Heart right ventricle (tissue), 16 donors: ENCODE measurements at regions not wholly inside any gene's neighbourhood (a gene's known extent, or its start where the extent isn't known, plus 50 kb on each side); places are given as distances from the start of the nearest gene placed in this dataset.
A peak's percentile ranks its signal among the peaks of the same experiment; 100 is the strongest.

Experiments used
- ATAC-seq, 8 donors: fragments of 200-7000 bp; cut with Tn5 transposase; one replicate each; pipeline ENCODE4 v1.9.1; 2020; ENCODE audit warnings: mild to moderate bottlenecking in 8 of 8, moderate library complexity in 8 of 8, moderate number of reproducible peaks in 1 of 8
- DNase-seq, 2 donors: peaks; one replicate each; pipeline ENCODE4 v3.0.0-alpha.2; 2020
- H3K27ac ChIP-seq, 10 donors: fragments of 200-600 bp; sonication (generic) in 2 of 10; one replicate each; pipeline versions ENCODE4 v1.5.0 to v1.8.0; 2020 to 2022; ENCODE audit warnings: mild to moderate bottlenecking in 3 of 10
- H3K27me3 ChIP-seq, 7 donors: fragments of 200-600 bp; one replicate each; pipeline ENCODE4 v1.8.0; 2021 to 2022; ENCODE audit warnings: mild to moderate bottlenecking in 2 of 7
- H3K36me3 ChIP-seq, 9 donors: fragments of 200-600 bp; sonication (generic) in 1 of 9; one replicate each; pipeline versions ENCODE4 v1.5.0 to v1.8.0; 2020 to 2022; ENCODE audit warnings: mild to moderate bottlenecking in 2 of 9
- H3K4me1 ChIP-seq, 9 donors: fragments of 200-600 bp; sonication (generic) in 1 of 9; one replicate each; pipeline versions ENCODE4 v1.5.0 to v1.8.0; 2020 to 2022; ENCODE audit warnings: mild to moderate bottlenecking in 4 of 9
- H3K4me3 ChIP-seq, 10 donors: fragments of 200-600 bp; sonication (generic) in 2 of 10; one replicate each; pipeline versions ENCODE4 v1.5.0 to v1.8.0; 2020 to 2022; ENCODE audit warnings: mild to moderate bottlenecking in 7 of 10, moderate library complexity in 2 of 10
- H3K9me3 ChIP-seq, 11 donors: fragments of 200-600 bp in 10 of 11; sonication (generic) in 2 of 11; one replicate each; pipeline versions ENCODE4 v1.5.0 to v1.8.0; 2013 to 2022; ENCODE audit warnings: mild to moderate bottlenecking in 2 of 11, control low read depth in 1 of 11, moderate library complexity in 1 of 11
- WGBS, 2 donors: extraction: QIAGEN DNeasy Blood & Tissue Kit; methylation state at CpG; one replicate each; pipeline ENCODE4 v1.1.7; 2013; ENCODE audit warnings: inconsistent platforms in 1 of 2; 5-methylcytosine and 5-hydroxymethylcytosine counted together
- intact Hi-C, 10 donors: fragments of 100-400 bp; cut with DNase I; formaldehyde crosslinking; loops; one replicate each; pipeline versions ENCODE4 v1.11.1 to v1.14.2; 2022
- TF ChIP-seq, protein P1 (sequence below), 9 donors: fragments of 200-600 bp; sonication (generic) in 2 of 9; IDR thresholded peaks; one replicate each; pipeline versions ENCODE4 v1.5.0 to v1.8.0; 2021 to 2022; ENCODE audit warnings: antibody characterized with exemption in 9 of 9, mild to moderate bottlenecking in 5 of 9, moderate library complexity in 1 of 9
- donor health status: Arrhythmogenic right ventricular cardiomyopathy.
- donor health status: ischemic (EF 13 %, LVEDD 7.1; RV severe dilation, severe dysfunction).
- donor health status: healthy with polysubstance abuse.
- donor health status: DM: no; HTN: yes; CAD: no.
- donor health status: DM: no; HTN: no; CAD: no.
- donor health status: ischemic (EF 25% LVEDD 6.9; RV normal size, moderate dysfunction).
- donor health status: ischemic (EF 25% LVEDD 5.7; RV mildly dilated, moderate dysfunction).
- donor health status: healthy.
- donor health status: DM: yes; HTN: yes; CAD: no.
- donor health status: Ischemic cardiomyopathy.
- donor health status: ischemic (EF 35%, LVEDD 5.7; RV mildly dilated, moderate dysfunction).
- donor health status: nonischemic (EF 11% LVEDD 7.7; RV severe dilation, severe dysfunction).
- donor health status: DM: yes; HTN: yes; CAD: no.
- donor health status: PGD.
- donor health status: ischemic (EF 29% LVEDD 5.4; RV normal size, mild dysfunction).
- donor health status: nonischemic (EF 23%, LVEDD 6.1; RV moderate dilation, normal function).

DNA sequence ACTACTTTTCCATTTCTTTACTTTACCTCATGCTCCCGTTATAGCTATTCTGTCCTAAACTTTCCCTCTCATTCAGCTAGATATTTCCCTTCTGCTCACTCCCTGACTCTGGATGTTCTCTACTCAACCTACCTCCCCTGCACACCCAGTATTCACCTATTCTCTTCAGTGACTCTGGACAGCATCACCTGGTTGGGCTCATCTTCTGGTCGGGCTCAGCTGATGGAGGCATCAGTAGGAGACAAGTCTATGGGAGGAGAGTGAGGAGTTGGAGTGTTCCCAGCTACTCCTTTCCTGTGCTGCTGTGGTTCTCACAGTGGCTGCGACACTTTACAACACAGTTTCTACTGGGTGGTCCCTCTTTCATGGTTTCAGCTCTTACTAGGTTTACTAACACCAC lies 493.9 kb downstream of the DMAC1 start:
- no peaks in the 10 kb centered on the region for H3K36me3 ChIP-seq
- no peak overlapping the region for H3K4me3 ChIP-seq
- peaks cover 0 to 32% (median 24%) of the 10 kb centered on the region in 11 donors for H3K9me3 ChIP-seq
- WGBS, 2 donors = 88 to 91% methylated on average over 3 of the region's 3 CpGs
- no peaks in the 10 kb centered on the region for H3K4me1 ChIP-seq
- intact Hi-C loops = loop anchor here in 1 of 10 donors (1.0 to 10.0 kb wide), 2 partner anchors 10 to 59 kb away; no protein-coding TSS in a partner anchor
- DNase-seq (no peak), ATAC-seq (no peak)
- TF ChIP-seq, protein P1, sequence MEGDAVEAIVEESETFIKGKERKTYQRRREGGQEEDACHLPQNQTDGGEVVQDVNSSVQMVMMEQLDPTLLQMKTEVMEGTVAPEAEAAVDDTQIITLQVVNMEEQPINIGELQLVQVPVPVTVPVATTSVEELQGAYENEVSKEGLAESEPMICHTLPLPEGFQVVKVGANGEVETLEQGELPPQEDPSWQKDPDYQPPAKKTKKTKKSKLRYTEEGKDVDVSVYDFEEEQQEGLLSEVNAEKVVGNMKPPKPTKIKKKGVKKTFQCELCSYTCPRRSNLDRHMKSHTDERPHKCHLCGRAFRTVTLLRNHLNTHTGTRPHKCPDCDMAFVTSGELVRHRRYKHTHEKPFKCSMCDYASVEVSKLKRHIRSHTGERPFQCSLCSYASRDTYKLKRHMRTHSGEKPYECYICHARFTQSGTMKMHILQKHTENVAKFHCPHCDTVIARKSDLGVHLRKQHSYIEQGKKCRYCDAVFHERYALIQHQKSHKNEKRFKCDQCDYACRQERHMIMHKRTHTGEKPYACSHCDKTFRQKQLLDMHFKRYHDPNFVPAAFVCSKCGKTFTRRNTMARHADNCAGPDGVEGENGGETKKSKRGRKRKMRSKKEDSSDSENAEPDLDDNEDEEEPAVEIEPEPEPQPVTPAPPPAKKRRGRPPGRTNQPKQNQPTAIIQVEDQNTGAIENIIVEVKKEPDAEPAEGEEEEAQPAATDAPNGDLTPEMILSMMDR (IDR thresholded peaks at IDR 0.05) = no peak
- H3K27ac ChIP-seq = no peak overlapping the region
- peaks cover 0 to 5% (median 0%) of the 10 kb centered on the region in 7 donors for H3K27me3 ChIP-seq

GRCh38 chr9:7304627-7304995 lies 495.0 kb downstream of the DMAC1 start:
- ATAC-seq (no peak), DNase-seq (no peak)
- WGBS, 2 donors = 79 to 86% methylated on average over 5 of the region's 5 CpGs
- H3K27me3 ChIP-seq = peaks cover 0 to 5% (median 0%) of the 10 kb centered on the region in 7 donors
- H3K4me3 ChIP-seq = no peak overlapping the region
- intact Hi-C loops = loop anchor here in 1 of 10 donors (10.0 kb wide), 1 partner anchor 60 kb away; no protein-coding TSS in a partner anchor
- no peaks in the 10 kb centered on the region for H3K4me1 ChIP-seq
- no peaks in the 10 kb centered on the region for H3K36me3 ChIP-seq
- TF ChIP-seq, protein P1 (IDR thresholded peaks at IDR 0.05) = no peak
- peaks cover 0 to 22% (median 13%) of the 10 kb centered on the region in 11 donors for H3K9me3 ChIP-seq
- no peak overlapping the region for H3K27ac ChIP-seq

DNA sequence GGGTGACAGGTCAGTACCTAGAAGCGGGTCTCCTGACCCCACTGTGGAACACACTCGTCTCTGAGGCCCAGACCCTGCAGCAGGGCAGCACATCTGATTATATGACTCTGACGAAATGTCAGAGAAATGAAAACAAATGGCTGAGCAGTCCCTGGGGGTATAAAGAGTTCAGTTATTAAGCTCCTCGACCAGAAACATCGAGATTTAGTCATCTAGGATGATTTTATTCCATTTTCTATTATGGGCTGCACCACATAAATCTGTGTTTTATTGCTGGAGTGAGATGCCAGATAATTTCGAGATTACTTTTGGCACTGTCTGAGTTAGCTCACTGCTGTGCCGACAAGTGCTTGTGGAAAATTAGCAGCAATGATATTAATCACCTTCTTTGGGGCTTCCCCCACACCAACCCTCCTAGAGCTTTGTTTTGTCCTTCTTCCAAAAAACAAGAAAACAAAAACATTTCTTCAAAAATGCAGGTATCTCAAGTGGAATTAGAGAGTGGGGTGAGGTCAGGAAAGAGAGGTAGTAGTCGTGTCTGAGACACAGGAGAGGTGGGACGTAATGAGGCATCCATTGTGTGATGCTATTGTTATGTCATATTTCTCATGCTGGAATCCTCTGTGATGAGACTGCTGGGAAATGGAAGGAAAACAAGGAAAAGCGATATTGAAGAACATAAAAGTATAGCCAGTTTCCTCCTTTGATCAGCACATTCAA lies 495.5 kb downstream of the DMAC1 start:
- ATAC-seq = peak in 1 of 8 donors; percentile 42
- Histone ChIP-seq H3K36me3 (no peaks in the 10 kb centered on the region), H3K4me3 (no peak overlapping the region), H3K4me1 (no peaks in the 10 kb centered on the region), H3K9me3 (peaks cover 0 to 16% (median 8%) of the 10 kb centered on the region in 11 donors), H3K27me3 (peaks cover 0 to 5% (median 0%) of the 10 kb centered on the region in 7 donors), H3K27ac (no peak overlapping the region)
- DNase-seq = no peak
- intact Hi-C loops = loop anchor here in 1 of 10 donors (10.0 kb wide), 1 partner anchor 61 kb away; no protein-coding TSS in a partner anchor
- TF ChIP-seq, protein P1 (IDR thresholded peaks at IDR 0.05) = no peak
- 64 to 65% methylated on average over 10 of the region's 10 CpGs for WGBS, 2 donors

DNA sequence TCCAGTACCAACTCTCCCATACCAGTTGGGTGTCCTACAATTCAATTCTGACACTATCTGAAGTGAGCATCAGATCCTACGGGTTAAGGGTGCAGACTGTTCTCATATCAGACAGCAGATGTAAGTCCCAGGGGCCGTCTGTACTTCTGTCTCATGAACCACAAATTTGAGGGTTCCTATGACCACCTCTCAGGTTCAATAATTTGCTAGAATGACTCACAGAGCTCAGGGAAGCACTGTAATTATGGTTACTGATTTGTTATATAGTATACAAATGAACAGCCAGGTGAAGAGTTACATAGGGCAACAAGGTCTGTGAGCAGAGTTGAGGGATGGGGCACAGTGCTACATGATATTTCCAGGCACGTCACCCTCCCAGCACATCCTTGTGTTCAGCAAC lies 499.1 kb downstream of the DMAC1 start:
- no peak overlapping the region for H3K4me3 ChIP-seq
- TF ChIP-seq, protein P1 (IDR thresholded peaks at IDR 0.05) = no peak
- ATAC-seq (no peak), DNase-seq (no peak)
- H3K4me1 ChIP-seq = no peaks in the 10 kb centered on the region
- no peak overlapping the region for H3K27ac ChIP-seq
- H3K36me3 ChIP-seq = no peaks in the 10 kb centered on the region
- intact Hi-C loops = loop anchor here in 1 of 10 donors (10.0 kb wide), 1 partner anchor 64 kb away; no protein-coding TSS in a partner anchor
- H3K9me3 ChIP-seq = no peaks in the 10 kb centered on the region
- peaks cover 0 to 5% (median 0%) of the 10 kb centered on the region in 7 donors for H3K27me3 ChIP-seq
- WGBS, 2 donors = 79 to 83% methylated on average over 3 of the region's 3 CpGs
